Right lobe of liver (tissue), 6 donors: ENCODE measurements at regions not wholly inside any gene's neighbourhood (a gene's known extent, or its start where the extent isn't known, plus 50 kb on each side); places are given as distances from the start of the nearest gene placed in this dataset.
"Not testable (repeated sequence)": the region's sequence is repeated elsewhere in the genome, so short reads cannot be mapped to it uniquely, and the experiment has no call there.

Experiments
- ATAC-seq, 4 donors: fragments of 200-7000 bp; cut with Tn5 transposase; one replicate each; pipeline ENCODE4 v1.9.1; 2020; ENCODE audit warnings: mild to moderate bottlenecking in 4 of 4, moderate library complexity in 4 of 4
- DNase-seq, 3 donors: peaks; one replicate each; pipeline ENCODE4 v3.0.0-alpha.2; 2020
- H3K27ac ChIP-seq, 3 donors: fragments of 200-600 bp; one replicate each; pipeline ENCODE4 v1.8.0; 2022
- H3K27me3 ChIP-seq, 2 donors: fragments of 200-600 bp; one replicate each; pipeline ENCODE4 v1.8.0; 2022
- H3K36me3 ChIP-seq, 4 donors: fragments of 200-600 bp; sonication (generic) in 1 of 4; one replicate each; pipeline versions ENCODE4 v1.5.1 to v1.8.0; 2017 to 2022; ENCODE audit warnings: control low read depth in 1 of 4
- H3K4me1 ChIP-seq, 4 donors: fragments of 200-600 bp; sonication (generic) in 1 of 4; one replicate each; pipeline versions ENCODE4 v1.5.1 to v1.8.0; 2017 to 2022; ENCODE audit warnings: control low read depth in 1 of 4
- H3K4me3 ChIP-seq, 3 donors: fragments of 200-600 bp; one replicate each; pipeline ENCODE4 v1.8.0; 2022
- H3K9me3 ChIP-seq, 4 donors: fragments of 200-600 bp; sonication (generic) in 1 of 4; one replicate each; pipeline versions ENCODE4 v1.5.1 to v1.8.0; 2017 to 2022; ENCODE audit warnings: control low read depth in 1 of 4
- POLR2A ChIP-seq: fragments of 450-650 bp; IDR thresholded peaks from one replicate; pipeline ENCODE4 v1.6.1; 2017; ENCODE audit warnings: antibody characterized with exemption, mild to moderate bottlenecking
- WGBS: methylation state at CpG from one replicate; pipeline ENCODE4 v1.1.6; 2018; ENCODE audit warnings: low coverage, low lambda C conversion rate; ENCODE audit not compliant: insufficient coverage; ENCODE audit errors: missing lambda C conversion rate; 5-methylcytosine and 5-hydroxymethylcytosine counted together
- intact Hi-C, 2 donors: fragments of 100-400 bp; cut with DNase I; formaldehyde crosslinking; loops; one replicate each; pipeline versions ENCODE4 v1.11.2 to v1.14.1; 2022
- TF ChIP-seq, protein P1 (sequence below), 4 donors: fragments of 200-600 bp in 3 of 4; fragments of 450-650 bp in 1 of 4; IDR thresholded peaks; one replicate each; pipeline versions ENCODE4 v1.5.1 to v1.8.0; 2016 to 2022; ENCODE audit warnings: antibody characterized with exemption in 4 of 4, mild to moderate bottlenecking in 2 of 4
- donor health status: DM: no; HTN: yes; CAD: no.
- donor health status: DM: no; HTN: no; CAD: no.
- donor health status: DM: no; HTN: no; CAD: no.
- donor health status: DM: no; HTN: yes; CAD: no.
- donor health status: DM: no; HTN: yes; CAD: no.

- Histone ChIP-seq H3K27ac (no peak overlapping the region), H3K9me3 (no peaks in the 10 kb centered on the region), H3K36me3 (no peaks in the 10 kb centered on the region), H3K27me3 (no peaks in the 10 kb centered on the region), H3K4me3 (no peak overlapping the region), H3K4me1 (peaks cover 0 to 11% (median 4%) of the 10 kb centered on the region in 4 donors)
- no peak for DNase-seq
- no peak for TF ChIP-seq POLR2A
- TF ChIP-seq, protein P1, sequence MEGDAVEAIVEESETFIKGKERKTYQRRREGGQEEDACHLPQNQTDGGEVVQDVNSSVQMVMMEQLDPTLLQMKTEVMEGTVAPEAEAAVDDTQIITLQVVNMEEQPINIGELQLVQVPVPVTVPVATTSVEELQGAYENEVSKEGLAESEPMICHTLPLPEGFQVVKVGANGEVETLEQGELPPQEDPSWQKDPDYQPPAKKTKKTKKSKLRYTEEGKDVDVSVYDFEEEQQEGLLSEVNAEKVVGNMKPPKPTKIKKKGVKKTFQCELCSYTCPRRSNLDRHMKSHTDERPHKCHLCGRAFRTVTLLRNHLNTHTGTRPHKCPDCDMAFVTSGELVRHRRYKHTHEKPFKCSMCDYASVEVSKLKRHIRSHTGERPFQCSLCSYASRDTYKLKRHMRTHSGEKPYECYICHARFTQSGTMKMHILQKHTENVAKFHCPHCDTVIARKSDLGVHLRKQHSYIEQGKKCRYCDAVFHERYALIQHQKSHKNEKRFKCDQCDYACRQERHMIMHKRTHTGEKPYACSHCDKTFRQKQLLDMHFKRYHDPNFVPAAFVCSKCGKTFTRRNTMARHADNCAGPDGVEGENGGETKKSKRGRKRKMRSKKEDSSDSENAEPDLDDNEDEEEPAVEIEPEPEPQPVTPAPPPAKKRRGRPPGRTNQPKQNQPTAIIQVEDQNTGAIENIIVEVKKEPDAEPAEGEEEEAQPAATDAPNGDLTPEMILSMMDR (IDR thresholded peaks at IDR 0.05), result no peak
- ATAC-seq, result no peak
- 61% methylated on average over 2 of the region's 2 CpGs for WGBS
- intact Hi-C loops, result no loop called here
These were observed 131.6 kb downstream of the ZNF330 start for GRCh38 chr4:141352331-141352730.

GRCh38 chr4:141352909-141353525 is 132.3 kb downstream of the ZNF330 start:
- 25% methylated on average over 5 of the region's 5 CpGs for WGBS
- Histone ChIP-seq H3K27me3 (no peaks in the 10 kb centered on the region), H3K4me1 (peaks cover 0 to 8% (median 4%) of the 10 kb centered on the region in 4 donors), H3K27ac (no peak overlapping the region), H3K4me3 (no peak overlapping the region), H3K36me3 (no peaks in the 10 kb centered on the region), H3K9me3 (no peaks in the 10 kb centered on the region)
- no peak for DNase-seq
- peak in 2 of 4 donors; percentile 10 to 20 for ATAC-seq
- intact Hi-C loops, result no loop called here
- TF ChIP-seq POLR2A, result no peak
- TF ChIP-seq, protein P1 (IDR thresholded peaks at IDR 0.05), result no peak

DNA sequence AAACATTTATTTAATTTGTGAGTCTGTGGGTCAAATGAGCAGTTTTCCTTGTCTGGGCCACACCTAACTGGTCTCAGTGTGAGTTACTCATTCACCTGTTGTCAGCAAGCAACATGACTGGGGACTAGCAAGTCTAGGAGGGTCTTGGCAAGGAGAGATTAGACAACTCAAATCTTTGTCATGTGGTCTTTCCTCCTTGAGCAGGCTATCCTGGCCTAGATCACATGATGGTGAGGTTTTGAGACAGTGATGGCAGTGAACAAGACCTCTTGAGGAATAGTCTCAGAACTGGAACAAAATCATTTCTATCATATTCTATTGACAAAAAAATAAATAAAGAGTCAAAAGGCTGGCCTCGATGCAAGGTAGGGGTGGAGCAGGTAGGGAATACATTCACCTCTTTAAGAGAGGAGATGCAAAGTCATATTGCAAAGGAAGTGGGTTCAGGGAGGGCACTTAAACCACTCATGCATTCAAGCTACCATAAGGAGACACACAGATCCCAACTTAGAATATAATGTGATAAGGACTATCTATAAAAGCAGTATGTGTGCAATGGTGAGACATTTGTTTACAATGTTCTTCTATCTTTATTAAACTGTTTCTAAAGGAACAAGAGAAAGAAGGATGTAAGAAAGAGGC is 135.7 kb downstream of the ZNF330 start:
- no peak for TF ChIP-seq POLR2A
- TF ChIP-seq, protein P1 (IDR thresholded peaks at IDR 0.05), result no peak
- Histone ChIP-seq H3K9me3 (no peaks in the 10 kb centered on the region), H3K4me1 (no peaks in the 10 kb centered on the region), H3K36me3 (no peaks in the 10 kb centered on the region), H3K27ac (no peak overlapping the region), H3K4me3 (no peak overlapping the region), H3K27me3 (no peaks in the 10 kb centered on the region)
- 44% methylated on average over 1 of the region's 1 CpG for WGBS
- intact Hi-C loops, result no loop called here
- DNase-seq (no peak), ATAC-seq (no peak)

- Histone ChIP-seq H3K27ac (no peak overlapping the region), H3K4me1 (no peaks in the 10 kb centered on the region), H3K36me3 (no peaks in the 10 kb centered on the region), H3K27me3 (no peaks in the 10 kb centered on the region), H3K9me3 (no peaks in the 10 kb centered on the region), H3K4me3 (no peak overlapping the region)
- no peak for ATAC-seq
- intact Hi-C loops, result no loop called here
- TF ChIP-seq, protein P1 (IDR thresholded peaks at IDR 0.05), result no peak
- no peak for TF ChIP-seq POLR2A
- no peak for DNase-seq
These were observed 136.3 kb downstream of the ZNF330 start for GRCh38 chr4:141356963-141357335.

DNA sequence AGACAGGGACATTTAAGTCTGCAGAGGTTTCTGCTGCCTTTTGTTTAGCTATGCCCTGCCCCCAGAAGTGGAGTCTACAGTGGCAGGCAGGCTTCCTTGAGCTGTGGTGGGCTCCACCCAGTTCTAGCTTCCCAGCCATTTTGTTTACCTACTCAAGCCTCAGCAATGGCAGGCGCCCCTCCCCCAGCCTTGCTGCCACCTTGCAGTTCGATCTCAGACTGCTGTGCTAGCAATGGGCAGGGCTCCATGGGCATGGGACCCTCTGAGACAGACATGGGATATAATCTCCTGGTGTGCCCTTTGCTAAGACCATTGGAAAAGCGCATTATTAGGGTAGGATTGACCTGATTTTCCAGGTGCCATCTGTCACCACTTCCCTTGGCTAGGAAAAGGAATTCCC is 147.5 kb downstream of the ZNF330 start:
- H3K4me1 ChIP-seq, intact Hi-C loops, H3K9me3 ChIP-seq, H3K27me3 ChIP-seq, H3K36me3 ChIP-seq, DNase-seq, H3K4me3 ChIP-seq, ATAC-seq, H3K27ac ChIP-seq: not testable (repeated sequence)
- WGBS, result 74% methylated on average over 3 of the region's 3 CpGs
